AG10803 (cell line): ENCODE measurements at regions not wholly inside any gene's neighbourhood (a gene's known extent, or its start where the extent isn't known, plus 50 kb on each side); places are given as distances from the start of the nearest gene placed in this dataset.
A peak's percentile ranks its signal among the peaks of the same experiment; 100 is the strongest.

Source experiments
- DNase-seq: peaks from one replicate; pipeline ENCODE4 v3.0.0; 2010; ENCODE audit warnings: low read depth
- H3K4me3 ChIP-seq: 2 replicates; pipeline ENCODE4 v1.5.1; 2011; ENCODE audit warnings: mild to moderate bottlenecking, low read length, control low read depth
- TF ChIP-seq, protein P1 (sequence below): conservative IDR thresholded peaks from 2 replicates; pipeline ENCODE4 v1.5.1; 2011; ENCODE audit warnings: mild to moderate bottlenecking, low read length, control low read depth, inconsistent platforms

DNA sequence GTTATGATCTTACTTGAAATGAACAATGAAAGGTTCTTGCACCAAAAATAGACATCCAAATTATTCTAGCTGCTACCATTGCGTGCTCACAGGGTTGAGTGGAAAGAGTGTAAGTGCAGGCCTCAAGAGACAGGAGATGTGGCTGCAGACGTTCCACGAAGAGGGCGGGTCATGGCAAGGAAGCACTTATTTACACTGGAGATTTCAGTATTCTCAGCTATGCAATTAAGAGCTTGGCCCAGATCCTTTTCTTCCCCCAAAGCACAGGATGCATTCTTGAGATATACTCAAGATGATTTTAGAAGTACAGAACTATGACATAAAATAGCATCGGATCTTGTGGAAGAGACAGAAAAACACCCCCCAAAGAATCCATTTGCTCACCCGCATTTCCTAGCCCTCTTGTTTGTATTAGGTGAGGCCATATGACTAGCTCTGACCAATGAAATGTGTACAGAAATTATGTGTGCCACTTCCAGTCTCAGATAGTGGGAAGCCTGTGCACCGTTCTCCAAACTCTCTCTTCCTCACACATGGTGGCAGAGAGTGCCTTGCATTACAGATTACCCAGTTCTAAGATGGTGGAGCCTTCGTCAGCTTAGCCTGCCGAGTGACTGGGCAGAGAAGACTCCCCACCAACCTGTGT lies 261.4 kb downstream of the TTC8 start:
- DNase-seq, result peak; percentile 28
- no peak overlapping the region for H3K4me3 ChIP-seq
- TF ChIP-seq, protein P1, sequence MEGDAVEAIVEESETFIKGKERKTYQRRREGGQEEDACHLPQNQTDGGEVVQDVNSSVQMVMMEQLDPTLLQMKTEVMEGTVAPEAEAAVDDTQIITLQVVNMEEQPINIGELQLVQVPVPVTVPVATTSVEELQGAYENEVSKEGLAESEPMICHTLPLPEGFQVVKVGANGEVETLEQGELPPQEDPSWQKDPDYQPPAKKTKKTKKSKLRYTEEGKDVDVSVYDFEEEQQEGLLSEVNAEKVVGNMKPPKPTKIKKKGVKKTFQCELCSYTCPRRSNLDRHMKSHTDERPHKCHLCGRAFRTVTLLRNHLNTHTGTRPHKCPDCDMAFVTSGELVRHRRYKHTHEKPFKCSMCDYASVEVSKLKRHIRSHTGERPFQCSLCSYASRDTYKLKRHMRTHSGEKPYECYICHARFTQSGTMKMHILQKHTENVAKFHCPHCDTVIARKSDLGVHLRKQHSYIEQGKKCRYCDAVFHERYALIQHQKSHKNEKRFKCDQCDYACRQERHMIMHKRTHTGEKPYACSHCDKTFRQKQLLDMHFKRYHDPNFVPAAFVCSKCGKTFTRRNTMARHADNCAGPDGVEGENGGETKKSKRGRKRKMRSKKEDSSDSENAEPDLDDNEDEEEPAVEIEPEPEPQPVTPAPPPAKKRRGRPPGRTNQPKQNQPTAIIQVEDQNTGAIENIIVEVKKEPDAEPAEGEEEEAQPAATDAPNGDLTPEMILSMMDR, result no peak

DNA sequence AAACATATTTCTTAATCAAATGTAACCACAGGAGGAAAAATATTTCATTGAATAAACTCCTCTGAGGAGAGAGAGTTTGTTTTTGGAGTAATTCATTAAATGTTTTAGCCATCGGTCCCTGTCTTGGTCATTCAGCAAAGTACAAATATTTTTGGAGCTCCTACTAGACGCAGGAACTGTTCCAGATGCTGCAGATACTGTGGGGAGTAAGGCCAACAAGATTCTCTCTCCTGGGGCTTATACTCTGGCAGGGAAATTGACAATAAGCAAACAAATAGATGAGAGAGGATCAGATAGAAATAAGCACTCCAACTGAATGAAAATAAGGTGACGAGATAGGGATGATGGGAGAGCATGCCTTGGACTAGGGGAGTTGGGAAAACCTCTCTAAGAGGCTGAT lies 264.1 kb downstream of the TTC8 start:
- no peak overlapping the region for H3K4me3 ChIP-seq
- DNase-seq, result no peak
- TF ChIP-seq, protein P1, result no peak

DNA sequence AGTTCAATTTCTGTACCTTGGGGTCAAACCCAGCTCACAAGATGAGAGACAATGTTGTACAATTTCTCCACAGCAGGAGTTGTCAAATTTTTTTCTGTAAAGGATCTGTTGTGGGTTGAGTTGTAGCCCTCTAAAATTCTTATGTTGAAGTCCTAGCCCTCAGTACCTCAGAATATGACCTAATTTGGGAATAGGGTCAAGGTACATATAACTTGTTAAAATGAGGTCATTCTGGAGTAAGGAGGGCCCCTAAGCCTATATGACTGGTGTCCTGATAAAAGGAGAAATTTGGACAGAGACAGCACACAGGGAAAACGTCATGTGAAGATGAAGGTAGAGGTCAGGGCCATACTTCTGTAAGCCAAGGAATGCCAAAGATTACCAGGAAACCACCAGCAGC lies 264.9 kb downstream of the TTC8 start:
- TF ChIP-seq, protein P1, result no peak
- H3K4me3 ChIP-seq, result no peak overlapping the region
- DNase-seq, result no peak

DNA sequence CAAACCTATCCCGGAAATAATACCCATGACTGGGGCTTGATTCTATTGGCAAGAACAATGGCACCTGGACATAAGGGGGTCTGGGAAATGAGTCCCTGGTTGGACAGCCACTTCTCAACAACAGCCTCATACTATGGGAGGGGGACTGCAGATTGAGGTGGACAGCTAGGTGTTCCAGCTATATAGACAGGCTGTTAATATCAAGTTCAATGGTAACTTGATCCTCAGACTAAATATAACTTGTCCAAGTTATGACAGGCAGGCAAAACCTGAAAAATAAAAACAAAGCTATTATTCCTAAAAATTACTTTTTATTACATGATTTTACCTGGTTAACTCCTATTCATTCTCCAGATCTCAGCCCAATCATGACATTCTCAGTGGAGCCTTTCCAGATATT lies 267.3 kb downstream of the TTC8 start:
- DNase-seq, result no peak

DNA sequence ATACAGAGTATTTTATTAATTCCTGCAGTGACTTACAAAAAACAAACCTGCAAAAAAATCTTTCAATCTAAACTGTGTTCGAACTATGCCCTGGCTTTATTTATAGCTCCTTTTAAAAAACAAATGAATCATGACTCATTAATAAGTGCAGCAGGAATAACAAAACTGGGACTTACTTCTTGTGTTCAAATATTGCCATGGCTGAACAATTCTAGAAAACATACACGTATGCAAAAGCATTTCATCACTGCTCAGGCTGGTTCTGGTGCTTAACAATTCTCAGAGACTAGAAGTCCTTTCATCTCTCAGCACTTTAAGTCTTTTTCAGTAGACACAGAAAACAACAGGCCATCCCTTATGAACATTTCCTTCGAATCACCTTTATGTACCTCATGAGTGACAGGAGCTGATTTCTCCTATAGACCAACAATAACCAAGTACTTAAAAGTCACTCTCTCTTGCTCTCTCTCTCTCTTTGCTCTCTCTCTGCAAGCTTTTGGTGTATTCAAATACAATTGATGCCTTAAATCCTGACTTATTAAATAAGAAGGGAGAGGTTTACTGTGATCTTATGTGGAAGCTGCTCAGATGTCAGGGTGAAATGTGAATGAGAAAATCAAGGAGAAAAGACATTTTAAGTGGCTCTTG lies 268.8 kb downstream of the TTC8 start:
- TF ChIP-seq, protein P1, result no peak
- H3K4me3 ChIP-seq, result no peak overlapping the region
- DNase-seq, result no peak

More for the DNA sequence above, 267.3 kb downstream of the TTC8 start:
- TF ChIP-seq, protein P1, result no peak
- H3K4me3 ChIP-seq, result no peak overlapping the region

DNA sequence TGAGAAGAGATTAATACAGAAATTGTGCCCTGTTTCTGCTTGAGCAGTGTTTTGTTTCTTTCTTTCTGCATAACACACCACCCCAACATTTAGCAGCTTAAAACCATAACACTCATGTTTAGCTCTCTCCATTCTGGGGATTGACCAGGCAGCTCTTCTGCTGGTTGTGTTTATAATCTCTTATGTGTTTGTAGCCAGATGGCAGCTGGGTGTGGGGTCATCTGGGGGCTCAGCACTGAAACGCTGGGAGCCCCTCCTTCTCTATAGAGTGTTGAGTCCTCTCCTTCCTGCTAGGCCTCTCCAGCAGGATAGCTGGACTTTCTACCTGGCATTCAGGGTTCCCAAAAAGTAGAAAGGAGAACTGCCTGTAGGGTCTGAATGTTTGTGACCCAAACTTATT lies 270.6 kb downstream of the TTC8 start:
- H3K4me3 ChIP-seq, result no peak overlapping the region
- no peak for DNase-seq
- TF ChIP-seq, protein P1, result no peak

DNA sequence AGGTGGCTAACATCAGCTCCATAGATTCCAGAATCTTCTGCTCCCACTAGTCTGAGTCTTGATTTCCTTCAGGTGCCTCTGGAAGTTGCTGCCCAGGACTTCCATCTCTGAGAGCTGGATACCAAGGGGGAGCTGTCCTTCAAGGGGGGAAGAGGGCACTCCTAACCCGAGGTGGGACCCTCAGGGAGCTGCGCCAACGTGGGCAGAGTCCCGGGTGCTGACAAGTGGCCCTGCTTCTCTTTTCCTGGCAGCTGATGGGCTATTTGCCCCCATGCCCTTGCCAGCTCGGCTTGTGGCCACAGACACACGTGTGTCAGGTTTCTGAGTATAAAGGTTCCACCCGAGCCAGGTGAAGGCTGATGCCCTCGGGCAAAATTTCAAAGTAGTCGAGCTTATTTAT lies 272.5 kb downstream of the TTC8 start:
- no peak overlapping the region for H3K4me3 ChIP-seq
- TF ChIP-seq, protein P1, result no peak
- DNase-seq, result no peak
